Cardiac muscle cell (in vitro differentiated cells and primary cell): ENCODE measurements at regions not wholly inside any gene's neighbourhood (a gene's known extent, or its start where the extent isn't known, plus 50 kb on each side); places are given as distances from the start of the nearest gene placed in this dataset.

ENCODE experiments used
- DNase-seq, 2 donors: peaks; one replicate each; pipeline versions ENCODE4 v3.0.0 to v3.0.0-alpha.2; 2010 to 2017; ENCODE audit warnings: low read depth in 1 of 2, low spot score in 1 of 2
- H3K27ac ChIP-seq: fragments of 200-600 bp; sonication (generic); 2 replicates; pipeline ENCODE4 v1.5.1; 2016
- H3K27me3 ChIP-seq: fragments of 200-600 bp; sonication (generic); 2 replicates; pipeline ENCODE4 v1.6.0; 2016; ENCODE audit warnings: control low read depth
- H3K36me3 ChIP-seq: fragments of 200-600 bp; sonication (generic); 2 replicates; pipeline ENCODE4 v1.5.1; 2016; ENCODE audit warnings: control low read depth
- H3K4me1 ChIP-seq: fragments of 200-600 bp; sonication (generic); 2 replicates; pipeline ENCODE4 v1.8.1; 2017; ENCODE audit warnings: low read depth, mild to moderate bottlenecking, mixed run types
- H3K4me3 ChIP-seq: fragments of 200-600 bp; sonication (generic); 2 replicates; pipeline ENCODE4 v1.5.1; 2016; ENCODE audit warnings: mild to moderate bottlenecking
- H3K9me3 ChIP-seq: fragments of 200-600 bp; sonication (generic); 2 replicates; pipeline ENCODE4 v1.5.1; 2017; ENCODE audit warnings: low read depth, mild to moderate bottlenecking, control low read depth
- TF ChIP-seq, protein P1 (sequence below): IDR thresholded peaks from 2 replicates; pipeline ENCODE4 v1.5.1; 2012; ENCODE audit warnings: low read depth, mild to moderate bottlenecking, low read length

DNA sequence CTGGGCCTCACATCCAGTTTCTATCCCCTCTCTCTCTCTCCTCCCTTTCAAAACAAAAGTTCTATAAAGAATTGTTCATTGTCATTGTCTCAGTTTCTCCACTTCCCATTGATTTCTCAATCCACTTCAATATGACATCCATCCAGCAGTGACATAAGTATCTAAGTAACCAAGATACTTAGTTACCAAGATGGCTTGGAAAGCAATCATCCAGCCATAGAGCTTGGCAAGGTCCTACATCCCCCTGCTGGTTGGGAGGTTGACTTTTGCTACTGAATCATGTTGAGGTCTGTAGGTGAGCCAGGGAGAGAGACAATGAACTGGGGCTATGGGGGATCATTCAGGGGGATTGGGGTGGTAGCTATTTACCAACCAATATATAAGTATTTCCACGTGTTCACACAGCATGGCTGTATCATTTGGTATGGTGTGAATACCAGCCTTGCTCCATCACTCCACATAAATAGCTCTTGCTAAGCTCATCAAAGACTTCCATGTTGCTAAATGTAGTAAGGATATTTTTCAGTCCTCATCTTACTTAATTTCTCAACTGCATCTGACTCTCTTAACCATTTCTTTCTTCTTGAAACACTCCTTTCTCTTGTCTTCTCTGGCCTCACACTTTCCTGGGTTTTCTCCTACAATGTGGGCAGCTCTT, 58.8 kb upstream of the NTRK3 start:
- TF ChIP-seq, protein P1, sequence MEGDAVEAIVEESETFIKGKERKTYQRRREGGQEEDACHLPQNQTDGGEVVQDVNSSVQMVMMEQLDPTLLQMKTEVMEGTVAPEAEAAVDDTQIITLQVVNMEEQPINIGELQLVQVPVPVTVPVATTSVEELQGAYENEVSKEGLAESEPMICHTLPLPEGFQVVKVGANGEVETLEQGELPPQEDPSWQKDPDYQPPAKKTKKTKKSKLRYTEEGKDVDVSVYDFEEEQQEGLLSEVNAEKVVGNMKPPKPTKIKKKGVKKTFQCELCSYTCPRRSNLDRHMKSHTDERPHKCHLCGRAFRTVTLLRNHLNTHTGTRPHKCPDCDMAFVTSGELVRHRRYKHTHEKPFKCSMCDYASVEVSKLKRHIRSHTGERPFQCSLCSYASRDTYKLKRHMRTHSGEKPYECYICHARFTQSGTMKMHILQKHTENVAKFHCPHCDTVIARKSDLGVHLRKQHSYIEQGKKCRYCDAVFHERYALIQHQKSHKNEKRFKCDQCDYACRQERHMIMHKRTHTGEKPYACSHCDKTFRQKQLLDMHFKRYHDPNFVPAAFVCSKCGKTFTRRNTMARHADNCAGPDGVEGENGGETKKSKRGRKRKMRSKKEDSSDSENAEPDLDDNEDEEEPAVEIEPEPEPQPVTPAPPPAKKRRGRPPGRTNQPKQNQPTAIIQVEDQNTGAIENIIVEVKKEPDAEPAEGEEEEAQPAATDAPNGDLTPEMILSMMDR, result no peak
- Histone ChIP-seq H3K4me3 (no peak overlapping the region), H3K9me3 (no peaks in the 10 kb centered on the region), H3K4me1 (no peaks in the 10 kb centered on the region), H3K36me3 (no peaks in the 10 kb centered on the region), H3K27me3 (peaks cover 89% of the 10 kb centered on the region), H3K27ac (no peak overlapping the region)
- no peak for DNase-seq

DNA sequence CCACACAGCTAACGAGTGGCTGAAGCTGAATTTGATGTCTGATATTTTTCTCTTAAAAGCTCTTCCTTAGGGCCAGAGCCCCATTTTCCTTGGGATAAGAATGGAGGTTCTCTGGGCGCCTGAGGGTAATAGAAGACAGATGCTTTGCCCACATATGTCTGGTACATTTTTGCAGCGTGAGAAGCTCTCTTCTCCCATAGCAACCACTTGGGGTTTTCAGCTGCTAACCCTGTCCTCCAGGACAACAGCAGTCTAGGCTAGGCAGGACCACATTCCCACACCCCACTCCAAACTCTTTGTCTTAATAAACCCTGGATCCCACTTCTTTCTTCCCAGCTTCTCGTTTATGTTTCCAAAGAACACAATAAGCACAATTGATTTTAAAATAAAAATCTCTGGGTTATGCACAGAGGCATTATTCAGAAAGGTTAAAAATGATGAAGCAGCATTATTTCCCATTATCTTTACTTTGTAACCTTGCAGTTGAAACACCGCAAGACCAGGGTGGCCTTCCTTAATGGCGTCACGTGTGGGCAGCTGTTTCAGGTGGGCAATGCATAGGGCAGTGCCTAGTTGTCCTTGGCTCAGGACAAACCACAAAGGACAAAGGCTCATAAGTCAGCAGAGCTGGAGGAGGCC, 56.5 kb upstream of the NTRK3 start:
- no peaks in the 10 kb centered on the region for H3K36me3 ChIP-seq
- H3K9me3 ChIP-seq, result no peaks in the 10 kb centered on the region
- no peak for DNase-seq
- no peak overlapping the region for H3K4me3 ChIP-seq
- H3K4me1 ChIP-seq, result no peaks in the 10 kb centered on the region
- TF ChIP-seq, protein P1, result no peak
- H3K27ac ChIP-seq, result no peak overlapping the region
- H3K27me3 ChIP-seq, result peaks cover 94% of the 10 kb centered on the region

DNA sequence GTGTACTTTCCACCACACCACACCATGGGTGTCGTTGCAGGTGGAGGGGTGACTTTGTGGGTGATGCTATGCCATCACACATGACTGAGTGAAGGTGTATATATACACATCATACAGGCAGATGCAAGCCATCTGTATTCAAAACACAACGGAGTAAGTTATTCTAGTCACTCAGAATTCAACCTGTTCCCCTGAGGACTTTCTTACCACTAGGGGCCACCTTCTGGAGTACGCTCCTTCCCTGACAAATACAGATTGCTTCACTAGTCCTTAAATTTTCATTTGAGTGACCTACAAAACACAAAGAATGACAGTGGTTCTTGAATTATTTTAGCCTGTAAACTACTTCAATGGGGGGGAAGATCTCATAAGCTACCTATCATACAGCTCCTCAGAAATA, 52.8 kb upstream of the NTRK3 start:
- no peaks in the 10 kb centered on the region for H3K9me3 ChIP-seq
- H3K27ac ChIP-seq, result no peak overlapping the region
- TF ChIP-seq, protein P1, result no peak
- H3K4me1 ChIP-seq, result no peaks in the 10 kb centered on the region
- H3K27me3 ChIP-seq, result peaks cover 78% of the 10 kb centered on the region
- no peaks in the 10 kb centered on the region for H3K36me3 ChIP-seq
- no peak overlapping the region for H3K4me3 ChIP-seq
- no peak for DNase-seq

DNA sequence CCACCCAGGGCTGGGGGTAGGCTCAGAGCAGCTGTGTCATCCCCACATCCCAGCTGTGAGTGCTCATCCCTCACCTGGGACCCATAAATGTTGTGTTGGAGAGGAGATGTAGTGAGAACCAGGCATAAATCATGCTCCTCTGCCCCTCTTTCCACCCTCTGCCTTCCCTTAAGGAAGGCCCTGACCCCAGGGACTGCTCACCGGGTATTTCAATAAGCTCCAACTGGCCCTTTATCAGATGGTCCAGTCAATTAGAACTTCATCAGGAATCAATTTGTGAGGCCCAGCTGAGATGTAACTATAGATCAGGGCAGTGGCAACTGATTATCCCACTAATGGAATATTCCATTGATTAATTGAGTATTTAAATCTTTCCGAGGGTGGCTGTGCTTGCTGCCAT, 50.8 kb upstream of the NTRK3 start:
- TF ChIP-seq, protein P1, result no peak
- Histone ChIP-seq H3K4me3 (no peak overlapping the region), H3K27ac (no peak overlapping the region), H3K36me3 (no peaks in the 10 kb centered on the region), H3K4me1 (no peaks in the 10 kb centered on the region), H3K9me3 (no peaks in the 10 kb centered on the region), H3K27me3 (peaks cover 71% of the 10 kb centered on the region)
- no peak for DNase-seq
